OCI-LY7 (cell line): ENCODE measurements at regions not wholly inside any gene's neighbourhood (a gene's known extent, or its start where the extent isn't known, plus 50 kb on each side); places are given as distances from the start of the nearest gene placed in this dataset.

Experiments used
- BruUV-seq: library from RNA; stranded (reverse); fragments of 400-500 nt; replicated peaks from 2 replicates; lab custom pipeline; 2021; lab: Mats Ljungman, UMichigan
- CTCF ChIA-PET: fragments of 300-600 bp; sonication (Branson Sonifier 250); formaldehyde crosslinking; loops from one replicate; lab custom pipeline; 2022; ENCODE audit warnings: antibody characterized with exemption; ENCODE audit not compliant: unreplicated experiment; lab: Charles Lee
- POLR2A ChIA-PET: fragments of 300-600 bp; sonication (Branson Sonifier 250); formaldehyde crosslinking; loops from one replicate; lab custom pipeline; 2022; ENCODE audit warnings: antibody characterized with exemption; lab: Charles Lee
- DNase-seq: peaks from one replicate; pipeline ENCODE4 v3.0.0-alpha.2; 2015; ENCODE audit warnings: low spot score
- H2AFZ ChIP-seq: fragments of 200-600 bp; sonication (generic), shearing (Covaris generic); 2 replicates; pipeline ENCODE4 v1.6.1; 2014; ENCODE audit warnings: mild to moderate bottlenecking, antibody characterized with exemption, low read length, moderate library complexity
- H3K27ac ChIP-seq: fragments of 200-600 bp; sonication (generic); 2 replicates; pipeline ENCODE4 v1.5.1; 2014; ENCODE audit warnings: mixed run types, low read depth, mild to moderate bottlenecking, moderate library complexity, low read length, inconsistent platforms; ENCODE audit not compliant: poor library complexity, severe bottlenecking
- H3K36me3 ChIP-seq: fragments of 200-600 bp; sonication (generic); 2 replicates; pipeline ENCODE4 v1.6.1; 2014; ENCODE audit warnings: mild to moderate bottlenecking, antibody characterized with exemption, low read length, moderate library complexity, mixed read lengths; ENCODE audit not compliant: insufficient read depth
- H3K4me1 ChIP-seq: fragments of 200-600 bp; sonication (generic); 2 replicates; pipeline ENCODE4 v1.5.1; 2014; ENCODE audit warnings: mild to moderate bottlenecking, low read length; ENCODE audit not compliant: insufficient read depth, poor library complexity, severe bottlenecking
- H3K4me2 ChIP-seq: fragments of 200-600 bp; sonication (generic); 2 replicates; pipeline ENCODE4 v1.6.1; 2014; ENCODE audit warnings: mild to moderate bottlenecking, low read length
- H3K4me3 ChIP-seq: fragments of 200-600 bp; sonication (generic); 2 replicates; pipeline ENCODE4 v1.5.1; 2014; ENCODE audit warnings: mild to moderate bottlenecking, low read depth, low read length; ENCODE audit not compliant: poor library complexity, severe bottlenecking
- H3K79me2 ChIP-seq: fragments of 200-600 bp; sonication (generic); 2 replicates; pipeline ENCODE4 v1.6.1; 2016; ENCODE audit warnings: low read depth, mild to moderate bottlenecking, low read length, moderate library complexity, mixed read lengths; ENCODE audit not compliant: insufficient read depth
- H3K9me2 ChIP-seq: fragments of 200-600 bp; sonication (generic); 2 replicates; pipeline ENCODE4 v1.6.1; 2016; ENCODE audit warnings: mild to moderate bottlenecking, low read length, mixed read lengths; ENCODE audit not compliant: insufficient read depth
- H3K9me3 ChIP-seq: fragments of 200-600 bp; sonication (generic); 2 replicates; pipeline ENCODE4 v1.6.1; 2014; ENCODE audit warnings: mild to moderate bottlenecking, mixed run types, low read length, mixed read lengths
- H4K20me1 ChIP-seq: fragments of 200-600 bp; sonication (generic); 2 replicates; pipeline ENCODE4 v1.6.1; 2014; ENCODE audit warnings: mild to moderate bottlenecking, antibody characterized with exemption, low read length, moderate library complexity, mixed read lengths; ENCODE audit not compliant: insufficient read depth
- EZH2phosphoT487 ChIP-seq: fragments of 200-600 bp; sonication (generic); IDR thresholded peaks from 2 replicates; pipeline ENCODE4 v1.6.1; 2018; ENCODE audit warnings: low read depth, borderline replicate concordance, mild to moderate bottlenecking, mixed run types, antibody characterized with exemption, low read length, moderate library complexity, mixed read lengths
- intact Hi-C: fragments of 100-400 bp; cut with micrococcal nuclease; formaldehyde crosslinking; loops from one replicate; pipeline ENCODE4 v1.10.0; 2022; ENCODE audit not compliant: unreplicated experiment
- TF ChIP-seq, protein P1 (sequence below): fragments of 200-600 bp; sonication (generic); conservative IDR thresholded peaks from 2 replicates; pipeline ENCODE4 v1.5.1; 2014; ENCODE audit warnings: mild to moderate bottlenecking, antibody characterized with exemption, low read length, moderate library complexity, mixed read lengths

DNA sequence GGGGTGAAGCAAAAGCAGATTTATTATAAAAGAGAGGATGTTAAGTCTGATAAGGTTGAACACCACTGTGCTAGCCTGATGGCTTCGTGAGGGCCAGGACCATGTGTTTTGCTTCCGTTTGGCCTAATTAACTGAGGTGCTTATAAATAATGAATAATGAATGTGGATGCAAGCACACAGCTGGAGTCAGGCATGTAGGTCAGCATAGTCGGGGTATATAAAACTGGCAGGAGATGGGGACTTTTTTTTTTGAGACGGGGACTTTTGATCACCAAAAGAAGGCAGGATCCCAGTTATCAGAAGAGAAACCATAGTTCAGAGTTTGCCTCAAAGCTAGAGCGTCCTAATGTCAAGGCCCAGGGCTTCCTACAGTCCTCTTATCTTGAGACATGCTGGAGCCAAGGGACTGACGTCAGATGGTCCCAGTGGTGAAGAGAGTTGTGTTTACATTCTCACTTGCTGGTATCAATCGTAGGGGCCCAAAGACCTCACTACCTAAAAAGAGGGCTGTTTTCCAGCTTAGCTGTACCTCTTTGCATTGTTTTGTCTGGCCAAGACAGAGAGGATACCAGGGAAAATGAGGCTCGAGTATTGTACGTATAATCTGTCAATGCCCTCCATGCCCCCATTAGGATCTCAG lies 50.4 kb downstream of the RTL9 start:
- ChIA-PET POLR2A (interaction anchor here (1.5 kb wide), 1 partner anchor 87 kb away, joined by 9 read pairs; no protein-coding TSS in a partner anchor), CTCF (interaction anchor here (0.6 to 1.7 kb wide), 2 partner anchors 219 to 248 kb away, joined by 5 to 7 read pairs; no protein-coding TSS in a partner anchor)
- H3K27ac ChIP-seq = no peak overlapping the region
- no peak overlapping the region for H2AFZ ChIP-seq
- H3K4me1 ChIP-seq = no peaks in the 10 kb centered on the region
- H3K4me3 ChIP-seq = no peak overlapping the region
- no peaks in the 10 kb centered on the region for H3K36me3 ChIP-seq
- H3K4me2 ChIP-seq = no peak overlapping the region
- H4K20me1 ChIP-seq = no peaks in the 10 kb centered on the region
- intact Hi-C loops = loop anchor here (1.0 kb wide), 1 partner anchor 249 kb away; no protein-coding TSS in a partner anchor
- no peak for TF ChIP-seq EZH2phosphoT487
- TF ChIP-seq, protein P1, sequence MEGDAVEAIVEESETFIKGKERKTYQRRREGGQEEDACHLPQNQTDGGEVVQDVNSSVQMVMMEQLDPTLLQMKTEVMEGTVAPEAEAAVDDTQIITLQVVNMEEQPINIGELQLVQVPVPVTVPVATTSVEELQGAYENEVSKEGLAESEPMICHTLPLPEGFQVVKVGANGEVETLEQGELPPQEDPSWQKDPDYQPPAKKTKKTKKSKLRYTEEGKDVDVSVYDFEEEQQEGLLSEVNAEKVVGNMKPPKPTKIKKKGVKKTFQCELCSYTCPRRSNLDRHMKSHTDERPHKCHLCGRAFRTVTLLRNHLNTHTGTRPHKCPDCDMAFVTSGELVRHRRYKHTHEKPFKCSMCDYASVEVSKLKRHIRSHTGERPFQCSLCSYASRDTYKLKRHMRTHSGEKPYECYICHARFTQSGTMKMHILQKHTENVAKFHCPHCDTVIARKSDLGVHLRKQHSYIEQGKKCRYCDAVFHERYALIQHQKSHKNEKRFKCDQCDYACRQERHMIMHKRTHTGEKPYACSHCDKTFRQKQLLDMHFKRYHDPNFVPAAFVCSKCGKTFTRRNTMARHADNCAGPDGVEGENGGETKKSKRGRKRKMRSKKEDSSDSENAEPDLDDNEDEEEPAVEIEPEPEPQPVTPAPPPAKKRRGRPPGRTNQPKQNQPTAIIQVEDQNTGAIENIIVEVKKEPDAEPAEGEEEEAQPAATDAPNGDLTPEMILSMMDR = no peak
- BruUV-seq = no TSS peak
- DNase-seq = no peak
- H3K9me3 ChIP-seq = no peaks in the 10 kb centered on the region
- H3K79me2 ChIP-seq = no peaks in the 10 kb centered on the region
- no peaks in the 10 kb centered on the region for H3K9me2 ChIP-seq

DNA sequence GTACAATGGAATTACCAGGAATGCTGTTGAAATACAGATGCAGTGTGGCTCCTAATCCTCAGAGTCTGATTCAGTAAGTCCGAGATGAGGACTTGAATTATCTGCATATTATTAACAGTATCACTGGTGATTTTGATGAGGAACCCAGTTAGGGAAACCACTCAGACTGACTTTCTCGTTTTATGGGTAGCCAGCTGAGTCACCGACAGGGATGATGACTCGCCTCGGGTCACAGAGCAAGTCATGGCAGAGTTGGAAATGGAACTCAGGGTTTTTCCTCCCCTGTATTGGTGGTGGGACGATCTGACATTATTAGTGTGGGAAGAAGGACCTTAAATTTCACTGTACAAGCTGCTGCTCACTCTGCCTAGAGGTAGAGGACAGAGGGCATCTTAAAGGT lies 51.3 kb downstream of the RTL9 start:
- Histone ChIP-seq H2AFZ (no peak overlapping the region), H3K4me2 (no peak overlapping the region)
- no TSS peak for BruUV-seq

More for the DNA sequence above, 51.3 kb downstream of the RTL9 start:
- DNase-seq = no peak
- TF ChIP-seq, protein P1 = no peak
- no peak for TF ChIP-seq EZH2phosphoT487
- Histone ChIP-seq H4K20me1 (no peaks in the 10 kb centered on the region), H3K27ac (no peak overlapping the region), H3K4me3 (no peak overlapping the region), H3K4me1 (peaks cover 1% of the 10 kb centered on the region), H3K9me3 (no peaks in the 10 kb centered on the region), H3K9me2 (no peaks in the 10 kb centered on the region), H3K79me2 (no peaks in the 10 kb centered on the region), H3K36me3 (no peaks in the 10 kb centered on the region)
- ChIA-PET CTCF (no interaction called here), POLR2A (interaction anchor here (1.9 kb wide), 1 partner anchor 236 kb away, joined by 4 read pairs; no protein-coding TSS in a partner anchor)
- intact Hi-C loops = no loop called here
